Coronary artery (tissue), 2 donors: ENCODE measurements at regions not wholly inside any gene's neighbourhood (a gene's known extent, or its start where the extent isn't known, plus 50 kb on each side); places are given as distances from the start of the nearest gene placed in this dataset.

ENCODE experiments used
- DNase-seq: peaks from one replicate; pipeline ENCODE4 v3.0.0-alpha.2; 2017; ENCODE audit warnings: low spot score
- H3K27ac ChIP-seq, 2 donors: fragments of 200-600 bp; sonication (generic); one replicate each; pipeline ENCODE4 v1.5.1; 2016 to 2019
- H3K4me3 ChIP-seq: fragments of 200-600 bp; sonication (generic); 2 replicates; pipeline ENCODE4 v1.5.1; 2016; ENCODE audit warnings: mild to moderate bottlenecking, moderate library complexity
- TF ChIP-seq, protein P1 (sequence below): fragments of 200-600 bp; sonication (generic); IDR thresholded peaks from one replicate; pipeline ENCODE4 v1.5.1; 2019; ENCODE audit warnings: antibody characterized with exemption

DNA sequence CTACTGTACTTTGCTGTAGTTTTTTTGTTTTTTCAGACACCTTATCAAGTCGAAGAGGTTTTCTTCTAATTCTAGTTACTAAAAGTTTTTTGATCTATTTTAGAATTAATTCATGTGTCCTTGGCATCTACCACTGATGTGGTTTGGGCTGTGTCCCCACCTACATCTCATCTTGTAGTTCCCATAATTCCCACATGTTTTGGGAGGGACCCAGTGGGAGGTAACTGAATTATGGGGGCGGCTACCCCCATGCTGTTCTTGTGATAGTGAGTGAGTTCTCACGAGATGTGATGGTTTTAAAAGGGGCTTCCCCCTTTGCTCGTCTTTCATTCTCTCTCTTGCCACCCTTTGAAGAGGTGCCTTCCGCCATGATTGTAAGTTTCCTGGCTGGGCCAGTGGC, 154.6 kb upstream of the EEPD1 start:
- TF ChIP-seq, protein P1, sequence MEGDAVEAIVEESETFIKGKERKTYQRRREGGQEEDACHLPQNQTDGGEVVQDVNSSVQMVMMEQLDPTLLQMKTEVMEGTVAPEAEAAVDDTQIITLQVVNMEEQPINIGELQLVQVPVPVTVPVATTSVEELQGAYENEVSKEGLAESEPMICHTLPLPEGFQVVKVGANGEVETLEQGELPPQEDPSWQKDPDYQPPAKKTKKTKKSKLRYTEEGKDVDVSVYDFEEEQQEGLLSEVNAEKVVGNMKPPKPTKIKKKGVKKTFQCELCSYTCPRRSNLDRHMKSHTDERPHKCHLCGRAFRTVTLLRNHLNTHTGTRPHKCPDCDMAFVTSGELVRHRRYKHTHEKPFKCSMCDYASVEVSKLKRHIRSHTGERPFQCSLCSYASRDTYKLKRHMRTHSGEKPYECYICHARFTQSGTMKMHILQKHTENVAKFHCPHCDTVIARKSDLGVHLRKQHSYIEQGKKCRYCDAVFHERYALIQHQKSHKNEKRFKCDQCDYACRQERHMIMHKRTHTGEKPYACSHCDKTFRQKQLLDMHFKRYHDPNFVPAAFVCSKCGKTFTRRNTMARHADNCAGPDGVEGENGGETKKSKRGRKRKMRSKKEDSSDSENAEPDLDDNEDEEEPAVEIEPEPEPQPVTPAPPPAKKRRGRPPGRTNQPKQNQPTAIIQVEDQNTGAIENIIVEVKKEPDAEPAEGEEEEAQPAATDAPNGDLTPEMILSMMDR = no peak
- no peak for DNase-seq
- Histone ChIP-seq H3K27ac (no peak overlapping the region), H3K4me3 (no peak overlapping the region)

DNA sequence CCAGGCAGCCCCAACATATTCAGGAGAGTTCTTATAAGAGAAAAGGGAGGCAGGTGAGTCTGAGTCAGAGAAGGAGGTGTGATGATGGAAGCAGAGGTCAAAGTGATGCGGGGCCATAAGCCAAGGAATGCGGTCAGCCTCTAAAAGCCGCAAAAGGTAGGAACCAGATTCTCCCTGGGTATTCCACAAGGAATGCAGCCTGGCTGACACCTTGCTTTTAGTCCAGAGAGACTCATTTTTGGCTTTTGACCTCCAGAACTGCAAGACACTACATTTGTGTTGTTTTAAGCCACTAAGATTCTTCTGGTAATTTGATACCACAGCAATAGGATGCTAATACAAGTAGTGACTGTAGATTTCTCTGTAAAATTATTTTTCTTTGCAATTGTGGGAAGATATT, 151.5 kb upstream of the EEPD1 start:
- TF ChIP-seq, protein P1 = no peak
- no peak overlapping the region for H3K4me3 ChIP-seq
- DNase-seq = no peak
- H3K27ac ChIP-seq = no peak overlapping the region

DNA sequence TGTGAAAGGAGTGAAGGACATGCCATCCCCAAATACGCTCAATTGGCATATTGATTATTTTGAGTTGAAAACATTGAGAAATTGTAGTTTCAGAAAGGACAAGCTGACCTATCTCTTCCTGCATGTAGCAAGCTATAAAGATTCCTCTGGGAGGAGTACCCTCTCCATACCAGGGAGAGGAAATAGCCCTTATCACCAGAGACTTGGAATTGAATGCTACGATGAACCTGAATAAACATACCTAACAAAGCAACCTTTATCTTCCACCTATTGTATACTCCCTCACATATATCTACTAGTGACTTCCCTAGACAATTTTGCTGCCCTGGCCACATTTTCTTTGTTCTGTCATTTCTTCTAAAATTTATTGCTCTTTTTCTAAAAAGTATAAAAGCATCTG, 150.2 kb upstream of the EEPD1 start:
- DNase-seq = no peak
- Histone ChIP-seq H3K4me3 (no peak overlapping the region), H3K27ac (no peak overlapping the region)
- TF ChIP-seq, protein P1 = no peak

DNA sequence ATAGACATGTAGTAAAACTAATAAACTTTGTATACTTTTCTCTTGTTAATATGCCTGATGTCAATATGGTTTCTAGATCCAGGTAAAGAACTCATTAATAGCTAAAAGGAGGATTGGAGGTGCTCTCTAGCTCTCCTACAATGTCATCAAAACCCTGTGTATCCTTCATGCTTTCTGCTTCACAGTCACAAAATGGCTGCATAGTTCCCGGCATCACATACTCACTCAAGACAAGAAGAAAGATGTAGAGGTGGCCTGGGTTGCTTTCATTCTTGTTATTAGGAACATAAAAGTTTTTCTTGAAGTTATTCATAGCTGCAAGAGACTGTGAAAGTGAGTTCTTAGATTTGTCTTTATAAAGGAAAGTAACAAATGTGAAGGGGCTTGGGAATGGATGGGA, 149.7 kb upstream of the EEPD1 start:
- no peak for DNase-seq
- TF ChIP-seq, protein P1 = no peak
- H3K4me3 ChIP-seq = no peak overlapping the region
- no peak overlapping the region for H3K27ac ChIP-seq

DNA sequence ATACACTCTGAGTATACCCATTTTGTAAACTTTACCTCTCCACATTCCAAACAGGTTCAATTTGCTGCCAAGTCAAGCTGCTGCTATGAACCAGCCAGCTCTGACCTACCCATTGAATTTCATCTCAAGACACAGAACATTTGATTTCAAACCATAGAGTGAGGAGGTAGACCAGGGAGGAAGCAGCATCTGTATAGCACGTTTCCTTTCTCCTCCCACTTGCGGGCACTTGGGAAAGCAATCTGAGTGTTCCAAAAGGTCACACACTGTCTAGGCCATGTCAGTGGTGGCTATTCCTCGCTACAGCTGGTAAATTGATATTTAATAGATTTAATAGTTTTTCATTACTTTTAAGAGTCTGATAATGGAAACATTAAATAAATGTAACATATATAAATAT, 147.8 kb upstream of the EEPD1 start:
- DNase-seq = no peak
- Histone ChIP-seq H3K4me3 (no peak overlapping the region), H3K27ac (no peak overlapping the region)
- TF ChIP-seq, protein P1 = no peak

DNA sequence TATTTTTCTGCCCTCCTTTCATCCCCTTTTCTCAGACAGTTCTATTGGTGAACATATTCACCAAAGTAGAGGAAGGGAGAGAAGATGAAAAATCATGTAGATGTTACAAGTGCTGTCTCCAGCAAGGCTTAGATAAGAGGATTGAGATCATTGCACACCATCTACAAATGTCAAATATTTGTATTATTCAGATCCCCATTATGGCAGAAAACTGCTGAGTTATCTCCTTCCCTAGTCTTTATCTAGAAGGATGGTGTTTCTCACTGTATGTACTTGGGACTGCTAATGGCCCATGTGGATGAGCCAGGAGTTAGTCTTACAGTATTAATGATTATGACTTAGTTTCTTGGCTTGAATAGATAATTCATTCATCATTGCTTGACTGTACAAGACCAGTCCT, 147.2 kb upstream of the EEPD1 start:
- no peak overlapping the region for H3K4me3 ChIP-seq
- no peak for DNase-seq
- TF ChIP-seq, protein P1 = no peak
- no peak overlapping the region for H3K27ac ChIP-seq

DNA sequence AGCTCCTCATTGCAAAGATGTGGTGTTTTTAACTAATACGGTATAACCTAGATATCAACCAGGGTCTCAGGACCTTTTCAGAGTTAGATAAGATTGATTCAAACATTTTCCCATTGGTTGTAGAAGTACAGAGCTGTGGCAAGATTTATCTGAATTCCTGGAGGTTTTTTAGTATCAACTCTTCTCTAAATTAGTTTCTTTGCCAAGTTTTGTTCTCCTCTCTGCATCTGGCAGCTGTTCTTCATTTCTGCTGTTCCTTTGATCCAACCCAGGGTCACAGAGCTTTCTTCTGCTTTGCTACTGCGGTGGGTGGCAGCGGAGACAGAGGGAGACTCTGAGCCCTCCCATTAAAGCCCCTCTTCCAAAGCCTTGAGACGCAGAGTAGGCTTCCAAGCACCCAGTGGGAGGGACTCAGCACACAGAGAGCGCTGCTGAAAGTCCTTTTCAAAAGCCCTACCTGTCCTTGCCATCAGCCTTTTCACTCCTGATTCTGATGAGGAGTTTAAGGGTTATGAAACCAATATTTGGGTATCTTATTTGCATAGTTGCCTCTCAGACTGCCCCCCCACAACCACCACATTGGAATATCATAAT, 146.3 kb upstream of the EEPD1 start:
- DNase-seq = no peak
- TF ChIP-seq, protein P1 = no peak
- no peak overlapping the region for H3K27ac ChIP-seq
- H3K4me3 ChIP-seq = no peak overlapping the region
